ENCODE measurements at regions not wholly inside any gene's neighbourhood (a gene's known extent, or its start where the extent isn't known, plus 50 kb on each side); places are given as distances from the start of the nearest gene placed in this dataset.

DNA sequence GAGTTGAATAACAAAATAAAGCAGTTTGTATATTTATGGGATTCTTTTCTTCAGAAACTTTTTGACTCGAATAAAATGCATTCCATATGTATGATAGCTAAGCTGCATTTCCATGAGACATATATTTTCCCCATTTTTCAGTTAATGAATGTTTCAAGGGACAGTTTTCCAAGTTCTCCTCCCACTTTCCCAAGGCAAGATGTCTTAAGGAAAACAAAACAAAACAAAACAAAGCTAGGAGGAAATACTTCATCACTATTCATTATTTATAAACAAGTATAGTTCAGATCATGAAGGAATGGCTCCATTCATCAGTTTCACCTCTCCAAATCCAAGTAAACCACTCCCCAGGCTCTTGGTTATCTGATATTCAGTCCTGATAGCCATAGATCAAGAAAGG, 261.0 kb downstream of the WDR11 start:
- Histone ChIP-seq H2AFZ (ENCODE audit: low read length) (no peak overlapping the region), H3K4me1 (ENCODE audit: insufficient read depth, low read length, poor library complexity, severe bottlenecking) (no peaks in the 10 kb centered on the region), H4K20me1 (ENCODE audit: insufficient read depth, low read length, poor library complexity, severe bottlenecking) (no peaks in the 10 kb centered on the region), H3K27me3 (ENCODE audit: insufficient read depth, low read length, poor library complexity, severe bottlenecking) (no peaks in the 10 kb centered on the region), H3K4me2 (ENCODE audit: low read depth, low read length, poor library complexity, severe bottlenecking) (no peak overlapping the region), H3K9ac (ENCODE audit: low read depth, low read length, poor library complexity, severe bottlenecking) (no peak overlapping the region), H3K9me3 (ENCODE audit: insufficient read depth, low read depth, low read length) (0 out of 2 replicates have a peak, but pooled peaks cover 8% of the 10 kb centered on the region), H3K9me2 (replicated peaks; ENCODE audit: low read depth, low read length) (no peaks in the 10 kb centered on the region), H3K4me3 (ENCODE audit: low read length, poor library complexity, severe bottlenecking) (no peak overlapping the region), H3F3A (ENCODE audit: low read depth) (no peaks in the 10 kb centered on the region), H3K36me3 (ENCODE audit: insufficient read depth, low read length) (no peaks in the 10 kb centered on the region), H3K79me2 (ENCODE audit: insufficient read depth, low read length) (no peaks in the 10 kb centered on the region)
- TF ChIP-seq EZH2phosphoT487 (IDR thresholded peaks at IDR 0.05; ENCODE audit: borderline replicate concordance), result no peak
- TF ChIP-seq, protein P1, sequence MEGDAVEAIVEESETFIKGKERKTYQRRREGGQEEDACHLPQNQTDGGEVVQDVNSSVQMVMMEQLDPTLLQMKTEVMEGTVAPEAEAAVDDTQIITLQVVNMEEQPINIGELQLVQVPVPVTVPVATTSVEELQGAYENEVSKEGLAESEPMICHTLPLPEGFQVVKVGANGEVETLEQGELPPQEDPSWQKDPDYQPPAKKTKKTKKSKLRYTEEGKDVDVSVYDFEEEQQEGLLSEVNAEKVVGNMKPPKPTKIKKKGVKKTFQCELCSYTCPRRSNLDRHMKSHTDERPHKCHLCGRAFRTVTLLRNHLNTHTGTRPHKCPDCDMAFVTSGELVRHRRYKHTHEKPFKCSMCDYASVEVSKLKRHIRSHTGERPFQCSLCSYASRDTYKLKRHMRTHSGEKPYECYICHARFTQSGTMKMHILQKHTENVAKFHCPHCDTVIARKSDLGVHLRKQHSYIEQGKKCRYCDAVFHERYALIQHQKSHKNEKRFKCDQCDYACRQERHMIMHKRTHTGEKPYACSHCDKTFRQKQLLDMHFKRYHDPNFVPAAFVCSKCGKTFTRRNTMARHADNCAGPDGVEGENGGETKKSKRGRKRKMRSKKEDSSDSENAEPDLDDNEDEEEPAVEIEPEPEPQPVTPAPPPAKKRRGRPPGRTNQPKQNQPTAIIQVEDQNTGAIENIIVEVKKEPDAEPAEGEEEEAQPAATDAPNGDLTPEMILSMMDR (conservative IDR thresholded peaks at IDR 0.05; ENCODE audit: low read length), result no peak

DNA sequence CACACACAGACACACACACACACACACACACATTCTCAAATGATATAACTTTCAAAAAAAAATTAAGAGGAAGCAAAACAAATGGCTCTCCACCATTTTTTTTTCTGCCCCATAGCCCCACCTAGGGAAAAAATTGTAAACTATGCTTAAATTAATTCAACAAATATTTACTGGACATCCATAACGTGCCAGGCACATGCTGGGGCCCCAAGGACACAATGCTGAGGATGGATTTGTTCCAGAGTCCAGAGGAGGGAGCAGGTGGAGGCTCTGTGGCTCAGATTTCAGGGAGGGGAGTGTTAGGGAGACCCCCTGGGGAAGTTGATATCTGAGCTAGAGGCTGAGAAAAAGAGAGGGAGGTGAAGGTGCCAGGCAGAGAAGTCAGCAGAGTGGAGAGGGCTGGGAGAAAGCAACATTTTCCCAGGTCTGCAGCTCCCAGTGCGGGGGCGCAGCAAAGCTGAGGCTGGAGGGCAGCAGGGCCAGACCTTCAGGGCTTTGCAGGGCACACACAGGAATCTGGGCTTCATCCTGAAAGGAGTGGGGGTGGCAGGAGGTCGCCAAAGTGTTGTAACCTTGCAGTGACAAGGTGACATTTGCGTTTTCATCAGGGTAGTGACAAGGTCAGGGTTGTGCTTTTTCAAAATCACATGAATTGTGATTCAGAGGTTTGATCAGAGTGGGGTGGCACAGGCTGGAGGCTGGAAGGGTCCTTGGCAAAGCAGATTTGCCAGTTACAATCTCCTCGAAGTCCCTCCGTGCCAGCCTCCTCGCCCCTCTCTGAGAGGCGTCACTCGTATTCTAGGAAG, 261.6 kb downstream of the WDR11 start:
- no peak overlapping the region for H2AFZ ChIP-seq (ENCODE audit: low read length)
- no peak overlapping the region for H3K4me2 ChIP-seq (ENCODE audit: low read depth, low read length, poor library complexity, severe bottlenecking)
- no peaks in the 10 kb centered on the region for H3K9me2 ChIP-seq (replicated peaks; ENCODE audit: low read depth, low read length)
- no peaks in the 10 kb centered on the region for H3F3A ChIP-seq (ENCODE audit: low read depth)
- 0 out of 2 replicates have a peak, but pooled peaks cover 8% of the 10 kb centered on the region for H3K9me3 ChIP-seq (ENCODE audit: insufficient read depth, low read depth, low read length)
- TF ChIP-seq, protein P1 (conservative IDR thresholded peaks at IDR 0.05; ENCODE audit: low read length), result no peak
- TF ChIP-seq EZH2phosphoT487 (IDR thresholded peaks at IDR 0.05; ENCODE audit: borderline replicate concordance), result no peak
- no peak overlapping the region for H3K4me3 ChIP-seq (ENCODE audit: low read length, poor library complexity, severe bottlenecking)
- H3K36me3 ChIP-seq (ENCODE audit: insufficient read depth, low read length), result no peaks in the 10 kb centered on the region
- H3K27me3 ChIP-seq (ENCODE audit: insufficient read depth, low read length, poor library complexity, severe bottlenecking), result no peaks in the 10 kb centered on the region
- H3K4me1 ChIP-seq (ENCODE audit: insufficient read depth, low read length, poor library complexity, severe bottlenecking), result no peaks in the 10 kb centered on the region
- no peak overlapping the region for H3K9ac ChIP-seq (ENCODE audit: low read depth, low read length, poor library complexity, severe bottlenecking)
- no peaks in the 10 kb centered on the region for H3K79me2 ChIP-seq (ENCODE audit: insufficient read depth, low read length)
- H4K20me1 ChIP-seq (ENCODE audit: insufficient read depth, low read length, poor library complexity, severe bottlenecking), result no peaks in the 10 kb centered on the region

DNA sequence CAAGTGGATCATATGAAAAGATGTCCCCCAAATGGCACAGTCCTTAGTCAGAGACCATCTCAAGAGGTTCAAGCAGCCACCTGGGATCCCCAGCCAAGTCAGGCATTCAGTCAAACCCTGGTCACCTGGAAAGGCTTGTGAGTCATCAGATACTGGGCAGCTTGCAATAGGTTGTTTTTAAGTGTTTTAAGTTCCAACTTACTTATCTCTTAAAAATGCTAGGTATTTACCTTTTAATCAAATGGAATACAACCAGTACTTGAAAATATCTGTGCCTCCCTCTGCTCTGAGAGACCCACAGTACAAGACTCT, 262.2 kb downstream of the WDR11 start:
- Histone ChIP-seq H3K36me3 (ENCODE audit: insufficient read depth, low read length) (no peaks in the 10 kb centered on the region), H3K4me2 (ENCODE audit: low read depth, low read length, poor library complexity, severe bottlenecking) (no peak overlapping the region), H3K4me1 (ENCODE audit: insufficient read depth, low read length, poor library complexity, severe bottlenecking) (no peaks in the 10 kb centered on the region), H3K9me3 (ENCODE audit: insufficient read depth, low read depth, low read length) (0 out of 2 replicates have a peak, but pooled peaks cover 8% of the 10 kb centered on the region), H3K9me2 (replicated peaks; ENCODE audit: low read depth, low read length) (no peaks in the 10 kb centered on the region), H2AFZ (ENCODE audit: low read length) (no peak overlapping the region), H3F3A (ENCODE audit: low read depth) (no peaks in the 10 kb centered on the region), H3K9ac (ENCODE audit: low read depth, low read length, poor library complexity, severe bottlenecking) (no peak overlapping the region), H3K79me2 (ENCODE audit: insufficient read depth, low read length) (no peaks in the 10 kb centered on the region), H3K4me3 (ENCODE audit: low read length, poor library complexity, severe bottlenecking) (no peak overlapping the region), H3K27me3 (ENCODE audit: insufficient read depth, low read length, poor library complexity, severe bottlenecking) (no peaks in the 10 kb centered on the region), H4K20me1 (ENCODE audit: insufficient read depth, low read length, poor library complexity, severe bottlenecking) (no peaks in the 10 kb centered on the region)
- TF ChIP-seq, protein P1 (conservative IDR thresholded peaks at IDR 0.05; ENCODE audit: low read length), result no peak
- no peak for TF ChIP-seq EZH2phosphoT487 (IDR thresholded peaks at IDR 0.05; ENCODE audit: borderline replicate concordance)
